Pancreas (tissue), 10 donors: ENCODE measurements at regions not wholly inside any gene's neighbourhood (a gene's known extent, or its start where the extent isn't known, plus 50 kb on each side); places are given as distances from the start of the nearest gene placed in this dataset.

Experiments
- ATAC-seq, 4 donors: fragments of 200-7000 bp; cut with Tn5 transposase; one replicate each; pipeline versions ENCODE4 v1.8.0 to v1.9.1; 2020; ENCODE audit warnings: mild to moderate bottlenecking in 4 of 4, moderate library complexity in 4 of 4
- DNase-seq, 6 donors: peaks; one replicate each; pipeline ENCODE4 v3.0.0-alpha.2; 2020
- FAIRE-seq: peaks from 2 replicates; lab custom pipeline; 2012; peaks lifted over from hg19 to GRCh38; lab: Jason Lieb, UNC
- H3K27ac ChIP-seq, 4 donors: fragments of 200-600 bp; sonication (generic); 1 replicate in 3 of 4; 2 replicates in 1 of 4; pipeline versions ENCODE4 v1.5.0 to v1.8.0; 2020
- H3K27me3 ChIP-seq, 4 donors: fragments of 200-600 bp; one replicate each; pipeline ENCODE4 v1.8.0; 2021
- H3K36me3 ChIP-seq, 3 donors: fragments of 200-600 bp; sonication (generic) in 1 of 3; one replicate each; pipeline versions ENCODE4 v1.5.0 to v1.8.0; 2020 to 2021
- H3K4me1 ChIP-seq, 3 donors: fragments of 200-600 bp; one replicate each; pipeline ENCODE4 v1.8.0; 2021
- H3K4me3 ChIP-seq, 4 donors: fragments of 200-600 bp; sonication (generic) in 2 of 4; one replicate each; pipeline versions ENCODE4 v1.5.0 to v1.8.0; 2020 to 2021
- H3K9me3 ChIP-seq, 4 donors: fragments of 200-600 bp; one replicate each; pipeline ENCODE4 v1.8.0; 2021
- WGBS, 2 donors: extraction: QIAGEN DNeasy Blood & Tissue Kit; methylation state at CpG; one replicate each; pipeline ENCODE4 v1.1.7; 2013; 5-methylcytosine and 5-hydroxymethylcytosine counted together
- intact Hi-C, 3 donors: fragments of 100-400 bp; cut with DNase I; formaldehyde crosslinking; loops; one replicate each; pipeline versions ENCODE4 v1.11.1 to v1.14.2; 2022
- TF ChIP-seq, protein P1 (sequence below), 4 donors: fragments of 200-600 bp; sonication (generic) in 3 of 4; IDR thresholded peaks; one replicate each; pipeline versions ENCODE4 v1.5.0 to v1.8.0; 2021; ENCODE audit warnings: antibody characterized with exemption in 4 of 4
- donor health status: healthy with polysubstance abuse.
- donor health status: DM: no; HTN: no; CAD: no; lungs with moderate emphysema.
- donor health status: DM: no; HTN: no; CAD: no.
- donor health status: control.
- donor health status: control.
- donor health status: Bipolar disorder and iron deficiency.
- donor health status: DM: yes; HTN: yes; CAD: no.
- donor health status: DM: no; HTN: no; CAD: no.
- donor health status: DM: no; HTN: no; CAD: no.
- donor health status: DM: yes; HTN: yes; CAD: no.

DNA sequence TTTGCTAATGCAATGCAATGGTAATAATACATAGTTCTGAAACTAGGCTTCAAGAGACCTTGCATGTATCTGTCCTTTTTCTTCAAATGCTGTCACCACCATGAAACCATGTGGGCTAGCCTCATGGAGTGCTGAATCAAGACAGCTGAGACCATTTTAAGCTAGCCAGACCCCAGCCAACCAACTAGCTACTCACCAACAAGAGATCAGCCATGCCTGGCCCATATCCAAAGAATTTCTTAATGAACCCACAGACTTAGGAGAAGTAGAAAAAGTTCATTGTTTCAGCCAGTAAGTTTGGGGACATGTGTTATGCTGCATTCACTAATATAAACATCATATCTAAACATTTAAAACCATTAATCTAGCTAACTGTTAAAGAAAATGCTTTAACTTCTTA is 139.8 kb upstream of the EDIL3 start:
- FAIRE-seq: no peak
- intact Hi-C loops: no loop called here

DNA sequence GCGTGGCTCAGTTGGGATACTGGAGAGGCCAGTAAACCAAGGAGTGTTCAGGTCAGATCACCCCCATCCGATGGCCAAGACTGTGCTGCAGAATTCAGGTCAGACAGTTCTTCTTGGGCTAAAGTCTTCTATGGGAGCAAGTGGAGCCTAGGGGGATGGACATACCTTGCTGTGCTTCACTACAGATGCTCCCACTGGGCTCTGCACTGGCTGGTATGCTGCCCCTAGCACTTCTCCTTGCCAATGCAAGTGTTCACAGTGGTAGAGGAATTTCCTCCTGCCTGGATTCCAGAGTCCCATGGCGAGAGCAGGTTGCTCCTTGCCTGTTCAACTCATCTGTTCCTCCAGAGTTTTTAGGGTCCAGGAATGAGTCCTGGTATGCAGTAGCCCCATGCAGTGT is 134.2 kb upstream of the EDIL3 start:
- DNase-seq (no peak), ATAC-seq (no peak), FAIRE-seq (no peak)
- H3K27ac ChIP-seq: no peak overlapping the region
- no peaks in the 10 kb centered on the region for H3K4me1 ChIP-seq
- no peaks in the 10 kb centered on the region for H3K36me3 ChIP-seq
- WGBS, 2 donors: 45 to 70% methylated on average over 3 of the region's 3 CpGs
- TF ChIP-seq, protein P1, sequence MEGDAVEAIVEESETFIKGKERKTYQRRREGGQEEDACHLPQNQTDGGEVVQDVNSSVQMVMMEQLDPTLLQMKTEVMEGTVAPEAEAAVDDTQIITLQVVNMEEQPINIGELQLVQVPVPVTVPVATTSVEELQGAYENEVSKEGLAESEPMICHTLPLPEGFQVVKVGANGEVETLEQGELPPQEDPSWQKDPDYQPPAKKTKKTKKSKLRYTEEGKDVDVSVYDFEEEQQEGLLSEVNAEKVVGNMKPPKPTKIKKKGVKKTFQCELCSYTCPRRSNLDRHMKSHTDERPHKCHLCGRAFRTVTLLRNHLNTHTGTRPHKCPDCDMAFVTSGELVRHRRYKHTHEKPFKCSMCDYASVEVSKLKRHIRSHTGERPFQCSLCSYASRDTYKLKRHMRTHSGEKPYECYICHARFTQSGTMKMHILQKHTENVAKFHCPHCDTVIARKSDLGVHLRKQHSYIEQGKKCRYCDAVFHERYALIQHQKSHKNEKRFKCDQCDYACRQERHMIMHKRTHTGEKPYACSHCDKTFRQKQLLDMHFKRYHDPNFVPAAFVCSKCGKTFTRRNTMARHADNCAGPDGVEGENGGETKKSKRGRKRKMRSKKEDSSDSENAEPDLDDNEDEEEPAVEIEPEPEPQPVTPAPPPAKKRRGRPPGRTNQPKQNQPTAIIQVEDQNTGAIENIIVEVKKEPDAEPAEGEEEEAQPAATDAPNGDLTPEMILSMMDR (IDR thresholded peaks at IDR 0.05): no peak
- no peaks in the 10 kb centered on the region for H3K27me3 ChIP-seq
- no peaks in the 10 kb centered on the region for H3K9me3 ChIP-seq
- no peak overlapping the region for H3K4me3 ChIP-seq
- intact Hi-C loops: no loop called here

More for the DNA sequence above, 139.8 kb upstream of the EDIL3 start:
- TF ChIP-seq, protein P1 (IDR thresholded peaks at IDR 0.05): no peak
- Histone ChIP-seq H3K4me3 (no peak overlapping the region), H3K4me1 (no peaks in the 10 kb centered on the region), H3K27ac (no peak overlapping the region), H3K36me3 (no peaks in the 10 kb centered on the region), H3K27me3 (no peaks in the 10 kb centered on the region), H3K9me3 (no peaks in the 10 kb centered on the region)
- DNase-seq: no peak
- no peak for ATAC-seq

DNA sequence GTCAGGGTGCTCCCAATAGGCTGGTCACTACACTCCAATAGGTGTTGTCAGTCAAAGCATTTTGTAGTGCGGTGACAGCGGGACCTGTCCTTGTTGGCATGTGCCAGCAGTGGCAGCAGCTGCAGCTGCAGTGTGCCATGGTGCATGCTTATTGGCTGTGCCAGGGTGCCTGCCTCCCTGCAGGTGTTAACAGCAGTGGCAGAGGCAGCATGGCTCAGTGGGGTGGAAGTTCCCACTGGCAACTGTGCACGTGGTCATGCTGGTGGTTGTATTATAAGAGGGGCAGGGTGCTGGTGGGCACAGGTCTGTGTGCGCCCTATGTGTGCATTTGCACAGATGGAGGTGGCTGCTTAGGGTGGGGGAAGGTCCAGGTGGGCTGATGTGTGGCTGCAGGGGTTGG is 133.7 kb upstream of the EDIL3 start:
- no peak overlapping the region for H3K27ac ChIP-seq
- H3K4me3 ChIP-seq: no peak overlapping the region
- H3K9me3 ChIP-seq: no peaks in the 10 kb centered on the region
- H3K27me3 ChIP-seq: no peaks in the 10 kb centered on the region
- 78 to 81% methylated on average over 4 of the region's 4 CpGs for WGBS, 2 donors
- DNase-seq: peak in 1 of 6 donors; percentile 53
- FAIRE-seq: no peak
- no peaks in the 10 kb centered on the region for H3K36me3 ChIP-seq
- intact Hi-C loops: no loop called here
- no peak for ATAC-seq
- no peaks in the 10 kb centered on the region for H3K4me1 ChIP-seq
- TF ChIP-seq, protein P1 (IDR thresholded peaks at IDR 0.05): no peak

DNA sequence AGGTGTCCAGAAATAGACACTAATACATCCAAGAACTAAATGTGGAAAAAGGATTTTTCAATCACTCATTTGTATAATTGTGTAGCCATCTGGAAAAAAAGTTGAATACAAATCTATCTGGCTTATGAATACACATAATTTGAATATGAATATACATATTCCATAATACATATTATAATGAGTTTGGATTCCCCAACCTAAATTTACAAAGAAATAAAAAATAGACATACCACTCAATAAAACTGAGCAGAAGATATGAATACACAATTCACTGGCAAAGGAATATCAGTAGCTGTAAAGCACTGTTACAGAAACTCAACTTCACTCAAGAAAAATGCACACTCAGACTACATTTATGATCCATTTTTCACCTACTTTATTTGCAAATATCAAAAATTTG is 121.9 kb upstream of the EDIL3 start:
- Histone ChIP-seq H3K9me3 (no peaks in the 10 kb centered on the region), H3K27me3 (no peaks in the 10 kb centered on the region), H3K27ac (no peak overlapping the region), H3K4me1 (no peaks in the 10 kb centered on the region), H3K4me3 (no peak overlapping the region), H3K36me3 (no peaks in the 10 kb centered on the region)
- intact Hi-C loops: no loop called here
- TF ChIP-seq, protein P1 (IDR thresholded peaks at IDR 0.05): no peak
- no peak for ATAC-seq
- no peak for FAIRE-seq
- no peak for DNase-seq

DNA sequence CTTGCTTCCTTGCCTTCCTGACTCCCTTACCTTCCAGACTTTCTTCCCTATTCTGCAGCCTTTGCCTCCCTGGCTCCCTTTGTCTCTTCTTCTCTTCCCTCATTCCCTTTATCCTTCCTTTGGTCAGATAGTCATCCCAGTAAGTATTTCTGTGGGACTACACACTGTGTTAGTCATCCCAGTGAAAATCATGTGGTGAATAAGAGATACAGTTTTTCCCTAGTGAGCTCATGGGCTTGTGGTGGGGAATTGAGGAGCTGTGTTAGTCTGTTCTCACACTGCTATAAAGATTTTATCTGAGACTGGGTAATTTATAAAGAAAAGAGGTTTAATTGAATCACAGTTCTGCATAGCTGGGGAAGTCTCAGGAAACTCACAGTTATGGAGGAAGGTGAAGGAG is 109.8 kb upstream of the EDIL3 start:
- no peak for DNase-seq

More for the DNA sequence above, 109.8 kb upstream of the EDIL3 start:
- no peaks in the 10 kb centered on the region for H3K36me3 ChIP-seq
- no peaks in the 10 kb centered on the region for H3K4me1 ChIP-seq
- FAIRE-seq (no peak), ATAC-seq (peak in 1 of 4 donors; percentile 32)
- no peak overlapping the region for H3K27ac ChIP-seq
- no peaks in the 10 kb centered on the region for H3K9me3 ChIP-seq
- H3K4me3 ChIP-seq: no peak overlapping the region
- TF ChIP-seq, protein P1 (IDR thresholded peaks at IDR 0.05): no peak
- intact Hi-C loops: no loop called here
- no peaks in the 10 kb centered on the region for H3K27me3 ChIP-seq
